Stimulated activated CD4-positive, alpha-beta T cell treated with anti-CD3 and anti-CD28 coated beads, Interleukin-4, amount 100 ng/mL, for 4 hours (primary cell): ENCODE measurements at regions not wholly inside any gene's neighbourhood (a gene's known extent, or its start where the extent isn't known, plus 50 kb on each side); places are given as distances from the start of the nearest gene placed in this dataset.

Experiments used
- DNase-seq, 2 experiments: peaks; one replicate each; pipeline ENCODE4 v3.0.0-alpha.2; 2020

DNA sequence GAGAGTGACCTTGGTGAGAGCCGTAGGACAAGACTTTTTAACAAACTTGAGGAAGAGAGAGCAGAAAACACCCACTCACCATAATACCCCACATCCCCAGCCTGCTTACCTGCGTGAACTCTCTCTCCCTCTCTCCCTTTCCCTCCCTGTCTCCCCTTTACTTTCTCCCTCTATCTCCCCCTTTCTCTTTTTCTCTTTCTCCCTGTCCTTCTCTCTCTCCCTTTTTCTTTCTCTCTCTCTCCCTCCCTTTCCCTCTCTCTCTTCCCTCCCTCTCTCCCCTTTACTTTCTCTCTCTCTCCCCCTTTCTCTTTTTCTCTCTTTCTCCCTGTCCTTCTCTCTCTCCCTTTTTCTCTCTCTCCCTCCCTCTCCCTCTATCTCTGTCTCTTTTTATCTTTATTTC, 464.0 kb upstream of the AUTS2 start:
- DNase-seq, result no peak

DNA sequence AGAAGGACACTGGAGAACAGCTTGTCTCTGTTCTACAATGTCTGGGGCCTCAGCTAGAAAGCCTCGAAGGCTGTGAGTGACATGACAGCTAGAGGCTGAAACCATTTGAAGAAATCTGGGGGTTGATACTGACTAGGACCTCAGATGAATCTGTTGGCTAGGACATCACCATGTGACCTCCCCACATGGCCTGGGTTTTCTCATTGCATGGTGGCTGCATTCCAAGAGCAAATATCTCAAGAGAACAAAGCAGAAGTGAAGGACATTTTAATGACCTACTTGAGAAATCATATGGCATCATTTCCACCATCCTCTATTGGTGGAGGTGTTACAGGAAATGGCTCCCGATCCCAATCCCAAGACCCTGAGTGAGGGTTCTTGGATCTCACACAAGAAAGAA, 450.6 kb upstream of the AUTS2 start:
- no peak for DNase-seq

DNA sequence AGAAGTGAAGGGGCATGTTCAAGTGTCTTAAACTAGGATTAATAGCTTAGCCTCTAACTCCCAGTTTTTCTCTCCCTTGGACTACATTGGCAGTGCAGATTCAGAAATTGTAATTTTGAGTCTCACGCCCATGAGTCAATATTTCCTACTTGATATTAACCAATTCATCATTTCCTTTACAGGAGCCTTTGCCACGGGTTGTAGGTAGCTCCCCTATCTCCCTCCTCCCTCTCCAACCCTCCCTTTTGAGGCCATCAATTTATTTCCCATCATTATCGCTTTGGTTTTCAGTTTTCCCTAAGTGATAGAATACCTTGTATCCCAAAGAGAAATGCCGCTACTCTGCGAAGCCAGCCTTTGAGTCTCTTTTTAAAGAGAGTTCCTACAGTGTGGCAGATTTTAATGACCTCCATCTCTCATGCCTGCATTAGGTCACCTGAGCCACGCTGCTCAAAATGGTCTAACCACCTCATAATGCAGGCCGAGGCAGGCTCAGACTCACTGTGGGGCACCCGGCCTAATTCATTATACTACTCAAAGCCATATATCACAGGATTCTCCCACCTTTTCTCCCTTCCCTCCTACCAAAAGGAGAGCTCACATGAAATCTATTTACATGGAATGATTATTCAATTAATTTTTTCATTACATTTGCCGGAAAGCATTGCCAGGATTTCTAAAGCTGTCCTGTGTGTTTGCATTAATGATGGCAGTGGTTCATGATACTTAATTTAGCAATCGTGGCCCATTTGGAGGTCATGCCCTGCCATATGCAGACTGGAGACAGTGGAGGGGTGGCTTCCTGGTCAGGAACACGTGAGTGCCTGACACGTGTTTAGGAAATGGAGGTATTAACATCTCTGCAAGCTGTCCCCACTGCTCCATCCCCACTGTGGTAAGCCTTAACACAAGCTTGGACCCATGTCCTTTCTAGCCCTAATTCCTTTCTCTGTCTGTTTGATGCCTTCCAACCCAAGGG, 448.2 kb upstream of the AUTS2 start:
- DNase-seq, result no peak

DNA sequence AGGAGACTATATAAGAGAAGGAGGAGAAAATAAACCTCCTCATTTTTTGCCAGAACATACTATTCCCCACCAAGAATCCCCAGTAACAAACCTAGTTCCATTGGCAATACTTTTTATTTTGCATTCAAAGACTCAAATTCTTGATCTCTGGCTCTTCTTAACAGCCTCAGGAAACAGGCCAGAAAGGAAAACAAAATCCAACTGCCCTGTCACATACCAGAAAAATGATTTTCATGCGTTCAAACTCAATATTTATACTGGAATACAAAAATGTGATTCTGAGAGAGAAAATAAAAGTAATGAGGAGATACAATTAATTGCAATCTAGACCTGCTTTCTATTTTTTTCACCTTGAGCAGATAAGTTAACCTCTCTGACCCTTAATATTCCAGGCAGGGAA, 435.9 kb upstream of the AUTS2 start:
- no peak for DNase-seq

DNA sequence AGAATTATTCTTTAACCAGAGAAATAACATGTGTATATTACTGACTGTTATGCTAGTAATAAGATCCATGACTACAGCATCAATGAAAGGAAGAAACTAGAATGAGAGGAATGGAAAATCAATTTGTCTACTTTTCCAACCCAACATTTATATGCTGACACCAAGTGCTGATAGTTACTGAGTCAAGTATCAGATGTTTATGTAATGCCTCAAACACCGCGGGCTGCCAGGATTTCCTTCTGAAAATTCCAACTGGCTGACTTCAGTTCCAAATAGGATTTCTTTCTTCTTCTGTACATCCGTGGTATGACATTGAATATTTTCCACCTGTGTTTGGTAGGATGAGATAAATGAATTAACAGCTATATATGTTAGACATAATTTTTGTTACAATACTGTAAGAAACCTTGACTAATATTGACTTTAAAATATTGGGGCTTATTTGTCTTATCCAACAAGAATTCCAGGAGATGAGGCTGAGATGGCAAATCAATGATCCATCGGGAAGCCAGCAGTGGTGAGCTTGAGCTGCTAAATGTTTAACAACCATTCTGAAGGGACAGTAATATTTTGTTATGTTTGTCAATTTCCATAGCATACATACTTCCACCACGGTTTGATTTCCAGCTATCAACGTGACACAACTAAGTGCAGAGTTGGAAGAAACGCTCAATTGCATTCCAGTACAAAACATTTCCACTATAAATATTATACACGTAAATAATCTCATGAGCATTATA, 435.2 kb upstream of the AUTS2 start:
- no peak for DNase-seq

DNA sequence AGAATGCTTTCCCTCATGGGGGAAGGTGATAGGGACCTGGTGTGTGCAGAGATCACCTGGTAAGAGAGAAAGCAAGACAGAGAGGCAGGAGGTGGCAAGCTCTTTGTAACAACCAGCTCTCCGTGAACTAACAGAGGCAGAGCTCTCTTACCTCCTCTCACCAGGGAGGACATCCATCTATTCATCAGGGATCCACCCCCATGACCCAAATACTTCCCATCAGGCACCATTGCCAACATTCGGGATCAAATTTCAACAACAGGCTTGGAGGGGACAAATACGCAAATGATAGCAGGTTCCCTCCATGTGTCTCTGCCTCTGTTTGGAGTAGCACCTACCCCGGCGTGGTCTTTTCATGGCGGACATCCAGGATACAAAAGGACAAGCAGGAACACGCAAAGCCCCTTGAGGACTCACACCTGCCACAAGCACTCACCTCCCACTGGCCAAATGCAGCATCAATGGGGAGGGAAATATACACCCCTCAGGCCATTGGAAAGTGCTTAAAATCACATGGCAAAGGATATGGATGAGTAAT, 431.2 kb upstream of the AUTS2 start:
- no peak for DNase-seq

DNA sequence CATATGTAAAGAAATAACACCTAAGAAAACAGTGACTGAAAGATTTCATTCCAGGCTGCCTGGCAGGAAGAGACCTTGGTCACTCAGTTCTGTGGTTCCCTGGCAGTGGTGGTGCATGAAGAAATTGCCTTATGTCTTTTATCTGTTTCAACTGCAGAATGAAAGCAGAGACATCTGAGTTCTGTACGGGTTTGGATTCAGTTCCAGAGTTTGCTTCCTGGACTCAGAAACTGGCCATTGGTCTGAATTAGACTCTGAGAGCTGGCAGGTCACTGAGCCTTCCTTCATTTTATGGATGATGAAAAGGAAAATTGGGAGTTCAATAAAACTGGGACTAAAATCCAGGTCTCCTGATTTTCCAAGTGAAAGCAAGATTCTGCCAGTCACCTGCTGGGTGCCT, 428.9 kb upstream of the AUTS2 start:
- DNase-seq, result no peak

DNA sequence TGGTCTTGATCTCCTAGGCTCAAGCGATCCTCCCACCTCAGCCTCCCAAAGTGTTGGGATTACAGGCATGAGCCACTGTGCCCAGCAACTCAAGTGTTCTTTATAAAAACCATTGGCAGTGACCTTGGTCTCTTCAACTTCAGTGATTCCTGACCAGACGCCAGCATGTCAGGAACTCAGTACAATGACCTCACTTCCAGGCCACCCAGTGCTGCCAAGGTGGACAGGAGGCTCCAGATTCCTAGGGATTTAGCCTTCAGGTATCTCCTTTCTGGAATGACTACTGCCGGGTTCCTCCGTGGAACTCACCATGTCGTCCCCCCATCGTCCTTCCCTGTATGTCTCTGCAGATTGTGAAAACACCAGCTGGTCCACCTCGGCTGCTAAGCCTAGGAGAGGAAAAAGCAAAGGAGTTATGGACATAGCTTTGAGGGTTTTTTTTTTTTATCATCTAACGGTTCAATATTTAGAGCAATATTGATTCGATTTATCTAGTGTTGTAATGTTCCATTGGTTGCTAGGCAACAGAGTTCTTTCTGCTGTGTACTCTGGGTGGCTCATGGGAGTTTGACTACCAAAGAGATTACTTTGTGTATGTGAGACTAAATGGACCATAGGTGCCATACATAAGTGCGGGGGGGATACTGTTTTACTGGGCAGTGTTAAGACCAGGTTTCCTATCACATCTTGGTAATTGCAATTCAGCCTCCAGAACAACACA, 425.8 kb upstream of the AUTS2 start:
- no peak for DNase-seq

DNA sequence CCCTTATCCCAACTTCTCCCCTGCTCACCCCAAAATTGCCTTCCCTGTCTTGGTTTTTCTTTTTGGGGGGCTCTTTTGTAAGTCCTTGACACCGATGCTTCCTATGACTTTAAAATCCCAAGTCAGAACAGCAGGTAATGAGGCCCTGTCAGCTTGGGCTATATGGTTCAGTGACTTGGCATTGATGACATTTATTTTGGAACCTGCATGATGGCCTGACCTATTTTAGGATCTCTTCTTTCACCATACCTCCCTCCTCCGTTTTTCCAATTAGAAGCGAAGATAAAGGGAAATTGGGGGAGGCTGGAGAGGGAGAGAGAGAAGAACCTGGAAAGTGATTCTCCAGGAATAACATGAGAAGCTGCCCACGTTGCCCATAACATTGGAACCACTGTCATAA, 424.9 kb upstream of the AUTS2 start:
- no peak for DNase-seq

DNA sequence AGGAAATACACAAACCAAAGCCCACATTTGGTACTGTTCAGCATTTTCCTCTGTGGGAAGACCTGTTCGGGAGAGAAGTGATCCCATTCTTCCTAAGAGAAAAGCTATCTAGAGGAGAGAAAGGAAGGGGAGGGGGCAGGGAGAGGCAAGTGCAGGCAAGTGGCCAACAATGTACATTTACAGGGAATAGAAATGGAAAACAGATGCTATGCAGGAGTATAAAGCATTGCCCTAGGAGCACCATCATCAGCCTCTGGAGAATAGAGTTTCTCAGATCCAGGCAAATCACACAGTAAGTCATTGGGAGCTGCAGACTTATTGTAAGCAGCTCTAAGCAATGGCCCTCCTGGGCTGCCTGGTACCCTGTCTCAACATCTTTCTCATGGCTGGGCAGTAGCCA, 424.4 kb upstream of the AUTS2 start:
- DNase-seq, result no peak

DNA sequence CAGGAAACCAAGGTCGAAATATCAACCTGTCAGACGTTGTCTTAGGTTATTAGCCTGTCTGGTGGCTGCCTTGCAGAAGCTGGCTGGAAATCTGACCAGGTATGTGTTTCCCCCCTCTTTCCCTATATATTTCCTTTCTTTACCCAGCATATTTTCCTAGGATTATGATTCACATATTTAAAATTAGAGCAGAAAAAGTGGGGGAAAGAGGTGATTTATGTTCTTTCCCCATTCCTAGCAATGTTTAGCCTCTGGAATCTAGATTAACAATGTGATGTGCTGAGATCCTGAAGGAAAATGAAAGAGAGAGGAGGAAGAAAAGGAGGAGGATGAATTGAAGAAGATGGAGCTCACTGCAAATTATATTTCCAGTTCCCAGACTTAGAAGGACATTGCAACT, 421.4 kb upstream of the AUTS2 start:
- DNase-seq, result no peak

DNA sequence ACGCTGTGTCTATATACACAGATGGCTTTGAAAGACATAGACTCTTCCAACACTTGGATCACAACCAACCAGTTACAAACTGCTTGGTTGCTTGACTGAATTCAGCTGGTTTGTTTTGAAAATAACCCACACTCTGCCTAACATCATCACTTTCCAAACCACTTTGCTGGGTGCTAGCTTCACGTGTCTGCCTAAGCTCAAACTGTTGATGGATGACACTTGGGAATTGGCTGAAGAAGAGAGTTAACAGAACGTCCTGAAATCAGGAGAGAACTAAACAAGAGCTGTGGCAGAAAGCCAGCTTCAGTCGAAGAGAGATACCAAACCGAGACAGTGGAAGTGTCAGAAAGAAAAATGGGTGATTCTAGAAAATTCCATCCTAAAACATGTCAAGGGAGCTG, 420.8 kb upstream of the AUTS2 start:
- no peak for DNase-seq

DNA sequence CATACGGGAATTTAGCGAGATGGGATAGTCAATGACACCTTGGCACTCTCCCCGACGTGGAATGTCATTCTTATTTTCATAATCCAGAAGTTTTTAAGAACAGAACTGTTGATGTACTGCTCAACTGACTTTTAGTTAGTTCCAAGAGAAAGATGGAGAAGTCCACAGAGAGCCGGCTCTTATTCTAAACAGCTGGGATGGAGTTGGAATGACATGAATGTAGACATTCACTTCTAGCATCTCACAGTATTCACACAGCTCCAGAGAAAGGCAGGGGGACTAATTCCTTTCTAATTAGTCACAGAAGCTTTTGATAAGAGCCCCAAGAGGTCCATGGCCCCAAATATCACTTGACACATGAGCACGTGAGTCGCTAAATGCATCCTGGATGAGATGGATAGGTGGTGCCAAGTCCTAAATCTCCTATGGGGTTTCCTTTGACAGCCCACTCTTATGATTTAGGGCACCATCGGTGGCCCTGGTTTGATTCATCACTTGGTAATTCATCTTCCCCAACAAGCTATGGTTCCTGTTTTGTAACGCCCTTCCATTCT, 420.3 kb upstream of the AUTS2 start:
- no peak for DNase-seq

DNA sequence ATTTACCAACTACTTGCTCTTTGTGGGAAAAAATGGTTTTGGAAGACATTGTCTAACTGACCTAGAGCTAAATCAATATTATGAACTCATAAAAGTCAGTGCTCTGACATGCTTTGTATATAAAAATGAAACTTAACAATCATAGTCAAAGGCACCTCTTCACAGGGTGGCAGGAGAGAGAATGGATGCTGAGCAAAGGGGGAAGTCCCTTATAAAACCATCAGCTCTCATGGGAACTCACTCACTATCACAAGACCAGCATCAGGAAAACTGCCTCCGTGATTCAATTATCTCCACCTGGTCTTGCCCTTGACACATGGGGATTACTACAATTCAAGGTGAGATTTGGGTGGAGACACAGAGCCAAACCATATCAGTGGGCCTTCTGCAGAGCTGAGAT, 417.6 kb upstream of the AUTS2 start:
- no peak for DNase-seq

DNA sequence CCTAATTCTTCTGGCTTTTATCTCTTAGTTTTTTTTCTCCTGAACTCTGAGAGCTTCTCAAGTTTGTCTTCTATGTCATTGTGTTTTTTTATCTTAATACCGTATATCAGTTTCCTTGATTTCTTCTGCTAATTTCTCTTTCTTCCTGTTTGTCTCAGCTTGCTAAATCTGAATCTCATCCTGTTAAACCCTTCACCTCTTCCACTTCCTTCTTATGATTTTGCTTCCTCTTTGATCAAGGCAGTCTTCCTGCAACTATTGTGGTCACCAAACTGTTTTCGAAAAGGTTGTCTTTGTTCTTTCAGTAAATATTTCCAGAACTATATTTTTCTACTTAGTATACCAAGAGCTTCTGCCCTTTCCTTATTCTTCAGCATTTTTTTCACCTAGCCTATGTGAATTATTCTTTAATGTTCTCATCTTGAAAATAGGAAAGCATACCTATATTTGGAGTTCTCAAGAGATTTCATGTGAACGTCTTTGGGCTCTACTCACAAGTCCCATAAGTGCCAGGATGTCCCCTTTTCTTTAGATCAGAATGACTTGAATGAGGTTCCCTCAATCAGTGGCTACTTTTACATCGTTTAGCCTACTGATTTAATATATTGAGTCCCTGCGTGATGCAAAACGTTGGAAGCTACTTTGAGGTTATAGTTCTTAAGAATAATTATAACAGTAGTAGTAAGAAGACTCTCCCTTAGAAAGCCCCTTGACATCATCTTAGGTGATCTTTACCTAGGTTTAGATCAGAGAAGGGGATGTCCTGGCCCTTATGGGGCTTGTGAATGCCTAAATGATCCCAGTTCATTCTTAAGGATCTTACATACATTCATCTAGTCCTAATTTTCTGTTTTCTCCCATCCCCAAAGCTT, 415.4 kb upstream of the AUTS2 start:
- DNase-seq, result no peak

DNA sequence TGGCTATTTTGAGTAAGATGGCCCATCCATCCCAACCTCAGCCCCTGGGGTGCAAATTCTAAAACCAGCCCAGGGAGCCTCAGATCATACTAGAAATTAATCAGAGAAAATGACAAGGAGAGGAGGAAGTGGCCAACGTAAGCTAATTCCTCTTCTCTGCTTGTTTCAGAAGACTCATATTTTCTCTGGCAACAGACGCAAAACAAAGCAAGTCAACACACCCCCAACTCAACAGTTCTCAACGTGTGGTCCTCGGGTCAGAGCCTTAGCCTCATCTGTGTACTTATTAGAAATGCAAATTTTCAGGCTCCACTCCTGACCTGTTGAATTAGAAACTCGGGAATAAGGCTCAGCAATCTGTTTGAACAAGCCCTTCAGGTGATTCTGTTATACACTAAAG, 413.9 kb upstream of the AUTS2 start:
- no peak for DNase-seq

DNA sequence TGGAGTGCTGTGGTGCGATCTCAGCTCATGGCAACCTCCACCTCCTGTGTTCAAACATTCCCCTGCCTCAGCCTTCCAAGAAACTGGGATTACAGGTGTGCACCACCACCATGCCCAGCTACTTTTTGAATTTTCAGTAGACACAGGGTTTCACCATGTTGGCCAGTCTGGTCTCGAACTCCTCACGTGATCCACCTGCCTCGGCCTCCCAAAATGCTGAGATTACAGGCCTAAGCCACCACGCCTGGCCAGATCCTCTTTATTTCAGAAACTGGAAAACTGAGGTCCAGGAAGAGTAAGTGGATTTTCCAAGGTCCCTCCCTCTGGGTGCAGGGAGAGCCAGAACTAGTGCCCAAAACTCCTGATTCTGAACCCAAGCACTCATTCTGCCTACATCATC, 413.1 kb upstream of the AUTS2 start:
- no peak for DNase-seq

DNA sequence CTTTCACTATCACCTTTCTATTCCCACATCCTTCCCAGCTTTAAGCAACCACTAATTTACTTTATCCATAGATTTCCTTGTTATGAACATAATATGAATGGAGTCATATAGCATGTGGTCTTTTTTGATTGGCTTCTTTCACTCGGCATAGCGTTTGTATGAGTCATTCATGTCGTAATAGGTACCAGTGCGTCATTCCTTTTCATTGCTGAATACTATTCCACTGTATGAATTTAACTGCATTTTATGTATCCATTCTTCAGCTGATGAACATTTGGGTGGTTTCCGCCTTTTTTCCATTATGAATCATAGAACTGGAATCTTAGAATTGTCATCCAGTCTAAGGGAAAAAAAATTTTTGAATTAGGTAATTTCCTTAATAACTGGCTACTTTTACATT, 411.3 kb upstream of the AUTS2 start:
- DNase-seq, result no peak

DNA sequence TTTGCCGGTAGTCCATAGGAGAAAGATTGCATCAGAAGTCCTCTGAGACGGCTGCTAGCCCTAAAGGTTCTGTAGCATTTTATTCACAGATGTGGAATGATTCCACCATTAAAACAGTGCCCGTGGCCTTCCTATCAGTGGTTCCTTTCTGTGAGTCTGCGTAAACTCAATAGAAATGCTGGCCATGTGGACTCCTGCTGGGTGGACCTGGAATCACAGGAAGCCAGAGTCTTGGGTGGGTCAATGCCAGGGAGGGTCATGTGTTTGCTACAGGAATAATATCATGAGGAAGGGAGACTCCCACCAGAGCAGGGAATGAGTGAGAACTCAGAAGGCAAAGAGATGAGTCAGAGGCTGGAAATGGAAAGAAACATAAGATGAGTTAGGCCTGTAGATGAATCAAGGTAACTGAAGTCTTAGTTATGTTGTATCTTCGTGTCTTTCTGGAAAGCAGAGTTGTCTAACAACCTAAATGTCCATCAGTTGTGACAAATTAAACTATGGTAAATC, 410.4 kb upstream of the AUTS2 start:
- DNase-seq, result no peak

DNA sequence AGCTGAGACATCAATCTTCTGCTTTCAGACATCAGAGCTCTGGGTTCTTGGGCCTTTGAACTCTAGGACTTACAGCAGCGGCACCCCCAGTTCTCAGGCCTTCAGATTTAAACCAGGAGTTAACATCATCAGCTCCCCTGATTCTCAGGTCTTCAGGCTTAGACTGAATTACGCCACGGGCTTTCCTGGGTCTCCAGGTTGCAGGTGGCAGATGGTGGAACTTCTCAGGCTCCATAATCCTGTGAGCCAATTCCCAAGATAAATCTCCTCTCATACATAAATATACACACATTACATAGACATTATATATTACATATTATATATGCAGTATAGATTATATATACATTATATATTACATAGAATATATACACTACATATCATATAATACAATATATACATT, 408.9 kb upstream of the AUTS2 start:
- no peak for DNase-seq

DNA sequence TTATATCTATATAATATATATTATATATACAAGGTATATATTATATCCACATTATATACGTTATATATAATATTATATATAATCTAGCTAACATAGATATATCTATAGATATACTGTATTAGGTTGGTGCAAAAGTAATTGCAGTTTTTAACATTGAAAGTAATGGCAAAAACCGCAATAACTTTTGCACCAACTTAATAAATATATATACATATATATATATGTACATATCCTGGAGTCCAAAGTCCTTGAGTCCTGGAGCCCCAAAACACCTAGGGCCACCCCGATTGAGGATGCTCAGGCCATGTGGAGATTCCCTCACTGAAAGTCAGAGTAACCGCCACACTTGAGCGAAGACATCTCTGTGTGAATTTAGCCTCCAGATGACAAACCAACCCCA, 408.2 kb upstream of the AUTS2 start:
- DNase-seq, result no peak

DNA sequence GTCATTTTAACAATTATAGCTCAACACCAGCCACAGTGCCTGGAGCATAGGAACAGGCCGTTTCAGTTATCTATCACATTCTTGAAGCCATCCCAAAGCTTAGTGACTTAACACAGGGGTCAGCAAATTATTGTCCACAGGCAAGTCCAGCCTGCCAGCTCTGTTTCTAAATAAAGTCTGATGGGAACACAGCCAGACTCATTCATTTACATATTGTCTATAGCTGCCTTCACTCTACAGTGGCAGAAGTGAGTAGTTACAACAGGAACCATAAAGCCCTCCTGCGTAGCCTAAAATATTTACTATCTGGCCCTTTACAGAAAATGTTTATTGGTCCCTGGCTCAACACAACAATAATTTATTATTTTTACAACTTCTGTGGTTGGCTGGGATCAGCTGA, 407.5 kb upstream of the AUTS2 start:
- DNase-seq, result no peak
